ENCODE measurements at regions not wholly inside any gene's neighbourhood (a gene's known extent, or its start where the extent isn't known, plus 50 kb on each side); places are given as distances from the start of the nearest gene placed in this dataset.

- Histone ChIP-seq H3K27ac (no peak overlapping the region), H3K27me3 (no peaks in the 10 kb centered on the region), H3K4me1 (no peaks in the 10 kb centered on the region), H3K9me3 (no peaks in the 10 kb centered on the region), H3K36me3 (no peaks in the 10 kb centered on the region), H3K4me3 (no peak overlapping the region)
- ATAC-seq: no peak
- intact Hi-C loops (cut with DNase I): no loop called here
- no peak for TF ChIP-seq CTCF (IDR thresholded peaks at IDR 0.05)
- DNase-seq: no peak
Measured at GRCh38 chr2:133809485-133809884, 241.2 kb upstream of the NCKAP5 start.

GRCh38 chr2:133810559-133810958 is 242.3 kb upstream of the NCKAP5 start:
- Histone ChIP-seq H3K27me3 (no peaks in the 10 kb centered on the region), H3K36me3 (no peaks in the 10 kb centered on the region), H3K4me1 (no peaks in the 10 kb centered on the region), H3K4me3 (no peak overlapping the region), H3K27ac (no peak overlapping the region), H3K9me3 (no peaks in the 10 kb centered on the region)
- intact Hi-C loops (cut with DNase I): no loop called here
- no peak for TF ChIP-seq CTCF (IDR thresholded peaks at IDR 0.05)
- DNase-seq: no peak
- ATAC-seq: no peak

GRCh38 chr2:133811409-133812125 is 243.3 kb upstream of the NCKAP5 start:
- intact Hi-C loops (cut with DNase I): no loop called here
- H3K9me3 ChIP-seq: no peaks in the 10 kb centered on the region
- no peaks in the 10 kb centered on the region for H3K27me3 ChIP-seq
- no peak for TF ChIP-seq CTCF (IDR thresholded peaks at IDR 0.05)
- no peaks in the 10 kb centered on the region for H3K36me3 ChIP-seq
- no peaks in the 10 kb centered on the region for H3K4me1 ChIP-seq
- no peak overlapping the region for H3K27ac ChIP-seq
- ATAC-seq (no peak), DNase-seq (no peak)
- no peak overlapping the region for H3K4me3 ChIP-seq

- TF ChIP-seq CTCF (IDR thresholded peaks at IDR 0.05): no peak
- peaks cover 9% of the 10 kb centered on the region for H3K4me1 ChIP-seq
- ATAC-seq (no peak), DNase-seq (no peak)
- no peaks in the 10 kb centered on the region for H3K27me3 ChIP-seq
- H3K27ac ChIP-seq: no peak overlapping the region
- intact Hi-C loops (cut with DNase I): no loop called here
- no peak overlapping the region for H3K4me3 ChIP-seq
- H3K36me3 ChIP-seq: no peaks in the 10 kb centered on the region
- no peaks in the 10 kb centered on the region for H3K9me3 ChIP-seq
Measured at GRCh38 chr2:133812826-133813617, 244.8 kb upstream of the NCKAP5 start.

- intact Hi-C loops (cut with DNase I): no loop called here
- ATAC-seq (no peak), DNase-seq (no peak)
- no peak for TF ChIP-seq CTCF (IDR thresholded peaks at IDR 0.05)
- Histone ChIP-seq H3K27me3 (no peaks in the 10 kb centered on the region), H3K9me3 (no peaks in the 10 kb centered on the region), H3K36me3 (no peaks in the 10 kb centered on the region), H3K4me1 (peaks cover 9% of the 10 kb centered on the region), H3K4me3 (no peak overlapping the region), H3K27ac (no peak overlapping the region)
Measured at GRCh38 chr2:133814890-133815289, 246.6 kb upstream of the NCKAP5 start.
